ENCODE measurements at regions not wholly inside any gene's neighbourhood (a gene's known extent, or its start where the extent isn't known, plus 50 kb on each side); places are given as distances from the start of the nearest gene placed in this dataset.

- H2AFZ ChIP-seq (ENCODE audit: insufficient read depth, low read length, poor library complexity): no peak overlapping the region
- no CpG with 5 or more reads among the region's 2 CpGs for WGBS (ENCODE audit: extremely low coverage, insufficient coverage, insufficient read length)
- peaks cover 6% of the 10 kb centered on the region for H3K9me3 ChIP-seq (ENCODE audit: insufficient read depth, low read depth, low read length)
- H3K4ac ChIP-seq (ENCODE audit: low read depth, low read length): no peak overlapping the region
- H2BK5ac ChIP-seq (ENCODE audit: low read depth, low read length, poor library complexity): no peak overlapping the region
- peaks cover 9% of the 10 kb centered on the region for H3K79me1 ChIP-seq (ENCODE audit: low read length)
- no peak overlapping the region for H3K4me2 ChIP-seq (ENCODE audit: low read length)
- H3K27ac ChIP-seq (ENCODE audit: low read depth, low read length): no peak overlapping the region
- no peak overlapping the region for H3K14ac ChIP-seq (ENCODE audit: low read length)
- no peak overlapping the region for H4K8ac ChIP-seq (ENCODE audit: low read depth, low read length)
- no peaks in the 10 kb centered on the region for H3K27me3 ChIP-seq (ENCODE audit: insufficient read depth, low read length)
- no peak overlapping the region for H2BK12ac ChIP-seq (ENCODE audit: low read length)
- peak in 1 of 2 donors; percentile 60 for DNase-seq
- H2BK120ac ChIP-seq (ENCODE audit: insufficient read depth, low read length, poor library complexity): no peak overlapping the region
- peaks cover 2 to 3% of the 10 kb centered on the region in 2 experiments for H3K36me3 ChIP-seq (ENCODE audit: control insufficient read depth in 1 of 2, insufficient read depth in 2 of 2, low read length in 2 of 2)
- H3K4me1 ChIP-seq (ENCODE audit: control insufficient read depth in 1 of 2, insufficient read depth in 2 of 2, low read length in 2 of 2): peaks cover 7 to 14% of the 10 kb centered on the region in 2 experiments
- no peak overlapping the region for H3K9ac ChIP-seq (ENCODE audit: low read length)
- no peaks in the 10 kb centered on the region for H3K79me2 ChIP-seq (ENCODE audit: control insufficient read depth, insufficient read depth, low read length, poor library complexity)
- no peak overlapping the region for H3K18ac ChIP-seq (ENCODE audit: low read length)
- no peak overlapping the region for H3K23ac ChIP-seq (ENCODE audit: low read length)
- H3K4me3 ChIP-seq (ENCODE audit: low read depth, low read length): no peak overlapping the region
- no peak overlapping the region for H4K12ac ChIP-seq (ENCODE audit: low read depth, low read length)
- no peak overlapping the region for H4K91ac ChIP-seq (ENCODE audit: low read depth, low read length)
- no peak overlapping the region for H2AK5ac ChIP-seq (ENCODE audit: low read length)
Observed at GRCh38 chr13:40446365-40446764, 220.1 kb downstream of the FOXO1 start.

GRCh38 chr13:40447857-40448256 lies 218.6 kb downstream of the FOXO1 start:
- peak overlapping the region; percentile 55 for H2BK12ac ChIP-seq (ENCODE audit: low read length)
- no peak for DNase-seq
- H3K79me2 ChIP-seq (ENCODE audit: control insufficient read depth, insufficient read depth, low read length, poor library complexity): peaks cover 3% of the 10 kb centered on the region
- no peak overlapping the region for H2BK5ac ChIP-seq (ENCODE audit: low read depth, low read length, poor library complexity)
- H3K36me3 ChIP-seq (ENCODE audit: control insufficient read depth in 1 of 2, insufficient read depth in 2 of 2, low read length in 2 of 2): peaks cover 2 to 3% of the 10 kb centered on the region in 2 experiments
- H3K79me1 ChIP-seq (ENCODE audit: low read length): peaks cover 15% of the 10 kb centered on the region
- no peaks in the 10 kb centered on the region for H3K27me3 ChIP-seq (ENCODE audit: insufficient read depth, low read length)
- no peak overlapping the region for H3K14ac ChIP-seq (ENCODE audit: low read length)
- H3K9me3 ChIP-seq (ENCODE audit: insufficient read depth, low read depth, low read length): peaks cover 6% of the 10 kb centered on the region
- no peak overlapping the region for H3K4me3 ChIP-seq (ENCODE audit: low read depth, low read length)
- H4K8ac ChIP-seq (ENCODE audit: low read depth, low read length): no peak overlapping the region
- no peak overlapping the region for H2BK120ac ChIP-seq (ENCODE audit: insufficient read depth, low read length, poor library complexity)
- no peak overlapping the region for H2AK5ac ChIP-seq (ENCODE audit: low read length)
- H3K9ac ChIP-seq (ENCODE audit: low read length): no peak overlapping the region
- H3K18ac ChIP-seq (ENCODE audit: low read length): no peak overlapping the region
- peaks cover 10 to 17% of the 10 kb centered on the region in 2 experiments for H3K4me1 ChIP-seq (ENCODE audit: control insufficient read depth in 1 of 2, insufficient read depth in 2 of 2, low read length in 2 of 2)
- H3K23ac ChIP-seq (ENCODE audit: low read length): no peak overlapping the region
- no peak overlapping the region for H4K91ac ChIP-seq (ENCODE audit: low read depth, low read length)
- no peak overlapping the region for H4K12ac ChIP-seq (ENCODE audit: low read depth, low read length)
- whole genome bisulfite sequencing (ENCODE audit: extremely low coverage, insufficient coverage, insufficient read length): no CpG with 5 or more reads among the region's 3 CpGs
- no peak overlapping the region for H3K27ac ChIP-seq (ENCODE audit: low read depth, low read length)
- H2AFZ ChIP-seq (ENCODE audit: insufficient read depth, low read length, poor library complexity): no peak overlapping the region
- H3K4me2 ChIP-seq (ENCODE audit: low read length): no peak overlapping the region
- H3K4ac ChIP-seq (ENCODE audit: low read depth, low read length): no peak overlapping the region

GRCh38 chr13:40452038-40452666 lies 214.3 kb downstream of the FOXO1 start:
- DNase-seq: peak in 1 of 2 donors; percentile 28
- Histone ChIP-seq H3K79me1 (ENCODE audit: low read length) (peaks cover 26% of the 10 kb centered on the region), H2AFZ (ENCODE audit: insufficient read depth, low read length, poor library complexity) (no peak overlapping the region), H3K18ac (ENCODE audit: low read length) (peak overlapping the region; percentile 5), H4K91ac (ENCODE audit: low read depth, low read length) (peak overlapping the region; percentile 96), H2AK5ac (ENCODE audit: low read length) (peak overlapping the region; percentile 90), H3K36me3 (ENCODE audit: control insufficient read depth in 1 of 2, insufficient read depth in 2 of 2, low read length in 2 of 2) (peaks cover 0 to 3% of the 10 kb centered on the region in 2 experiments), H4K12ac (ENCODE audit: low read depth, low read length) (no peak overlapping the region), H2BK12ac (ENCODE audit: low read length) (peak overlapping the region; percentile 86), H3K4me1 (ENCODE audit: control insufficient read depth in 1 of 2, insufficient read depth in 2 of 2, low read length in 2 of 2) (peaks cover 12 to 15% of the 10 kb centered on the region in 2 experiments), H3K4me3 (ENCODE audit: low read depth, low read length) (no peak overlapping the region), H3K4me2 (ENCODE audit: low read length) (no peak overlapping the region), H3K9me3 (ENCODE audit: insufficient read depth, low read depth, low read length) (peaks cover 2% of the 10 kb centered on the region), H3K23ac (ENCODE audit: low read length) (no peak overlapping the region), H3K79me2 (ENCODE audit: control insufficient read depth, insufficient read depth, low read length, poor library complexity) (peaks cover 3% of the 10 kb centered on the region), H3K27ac (ENCODE audit: low read depth, low read length) (peak overlapping the region; percentile 75), H3K27me3 (ENCODE audit: insufficient read depth, low read length) (no peaks in the 10 kb centered on the region), H4K8ac (ENCODE audit: low read depth, low read length) (peak overlapping the region; percentile 56), H3K14ac (ENCODE audit: low read length) (peak overlapping the region; percentile 83), H3K4ac (ENCODE audit: low read depth, low read length) (peak overlapping the region; percentile 72), H3K9ac (ENCODE audit: low read length) (no peak overlapping the region), H2BK5ac (ENCODE audit: low read depth, low read length, poor library complexity) (peak overlapping the region; percentile 86), H2BK120ac (ENCODE audit: insufficient read depth, low read length, poor library complexity) (peak overlapping the region; percentile 91)
- WGBS (ENCODE audit: extremely low coverage, insufficient coverage, insufficient read length): no CpG with 5 or more reads among the region's 5 CpGs

- Histone ChIP-seq H3K23ac (ENCODE audit: low read length) (no peak overlapping the region), H2BK5ac (ENCODE audit: low read depth, low read length, poor library complexity) (peak overlapping the region; percentile 86), H3K14ac (ENCODE audit: low read length) (peak overlapping the region; percentile 83), H3K27me3 (ENCODE audit: insufficient read depth, low read length) (no peaks in the 10 kb centered on the region), H2BK120ac (ENCODE audit: insufficient read depth, low read length, poor library complexity) (peak overlapping the region; percentile 91), H3K27ac (ENCODE audit: low read depth, low read length) (peak overlapping the region; percentile 75), H3K18ac (ENCODE audit: low read length) (peak overlapping the region; percentile 73), H3K36me3 (ENCODE audit: control insufficient read depth in 1 of 2, insufficient read depth in 2 of 2, low read length in 2 of 2) (peaks cover 0 to 3% of the 10 kb centered on the region in 2 experiments), H3K79me1 (ENCODE audit: low read length) (peaks cover 26% of the 10 kb centered on the region), H2BK12ac (ENCODE audit: low read length) (peak overlapping the region; percentile 86), H4K12ac (ENCODE audit: low read depth, low read length) (peak overlapping the region; percentile 13), H3K4me1 (ENCODE audit: control insufficient read depth in 1 of 2, insufficient read depth in 2 of 2, low read length in 2 of 2) (peaks cover 12 to 15% of the 10 kb centered on the region in 2 experiments), H3K9ac (ENCODE audit: low read length) (no peak overlapping the region), H4K91ac (ENCODE audit: low read depth, low read length) (peak overlapping the region; percentile 96), H3K4me2 (ENCODE audit: low read length) (no peak overlapping the region), H3K9me3 (ENCODE audit: insufficient read depth, low read depth, low read length) (peaks cover 2% of the 10 kb centered on the region), H3K4me3 (ENCODE audit: low read depth, low read length) (no peak overlapping the region), H4K8ac (ENCODE audit: low read depth, low read length) (peak overlapping the region; percentile 56), H2AFZ (ENCODE audit: insufficient read depth, low read length, poor library complexity) (peak overlapping the region; percentile 41), H3K79me2 (ENCODE audit: control insufficient read depth, insufficient read depth, low read length, poor library complexity) (peaks cover 3% of the 10 kb centered on the region), H2AK5ac (ENCODE audit: low read length) (peak overlapping the region; percentile 90), H3K4ac (ENCODE audit: low read depth, low read length) (peak overlapping the region; percentile 72)
- DNase-seq: peak in 1 of 2 donors; percentile 37
- WGBS (ENCODE audit: extremely low coverage, insufficient coverage, insufficient read length): no CpG with 5 or more reads among the region's 3 CpGs
Observed at GRCh38 chr13:40452741-40453334, 213.6 kb downstream of the FOXO1 start.

All from trophoblast cell (in vitro differentiated cells and primary cell).